ENCODE measurements at regions not wholly inside any gene's neighbourhood (a gene's known extent, or its start where the extent isn't known, plus 50 kb on each side); places are given as distances from the start of the nearest gene placed in this dataset.
A peak's percentile ranks its signal among the peaks of the same experiment; 100 is the strongest.

DNA sequence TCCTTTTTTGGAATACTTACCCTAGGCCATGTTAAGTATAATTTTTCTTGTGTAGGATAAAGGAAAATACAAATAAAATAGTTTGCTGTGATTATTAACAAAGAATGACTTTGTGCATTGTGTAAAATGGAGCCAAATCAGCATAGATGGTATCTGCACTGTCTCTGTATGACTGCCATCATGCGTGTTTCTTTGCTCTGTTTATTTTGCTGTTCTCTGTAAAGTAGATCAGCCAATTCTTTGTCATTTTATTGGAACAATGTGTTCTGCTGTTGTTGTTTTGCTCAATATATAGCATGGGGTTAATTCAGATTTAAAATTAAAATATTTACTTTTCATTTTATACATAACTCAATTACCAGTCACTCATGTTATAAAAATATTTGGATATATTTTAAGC, 181.3 kb upstream of the UBE2E3 start:
- Histone ChIP-seq H3K79me2 (ENCODE audit: control insufficient read depth, insufficient read depth, low read length) (no peaks in the 10 kb centered on the region), H2AK5ac (ENCODE audit: low read length) (no peak overlapping the region)

GRCh38 chr2:180790891-180791290, 189.5 kb upstream of the UBE2E3 start:
- Histone ChIP-seq H3K27me3 (ENCODE audit: insufficient read depth, low read length, poor library complexity) (no peaks in the 10 kb centered on the region), H3K4ac (ENCODE audit: low read depth, low read length) (no peak overlapping the region), H4K5ac (ENCODE audit: low read length) (no peak overlapping the region), H3K79me1 (ENCODE audit: low read length) (no peaks in the 10 kb centered on the region), H2BK15ac (replicated peaks; ENCODE audit: low read depth) (no peak overlapping the region), H3K9ac (ENCODE audit: low read length) (no peak overlapping the region), H2AK5ac (ENCODE audit: low read length) (no peak overlapping the region), H2BK120ac (ENCODE audit: low read depth, low read length) (no peak overlapping the region), H3K27ac (ENCODE audit: low read depth, low read length) (no peak overlapping the region), H3K18ac (ENCODE audit: low read length) (no peak overlapping the region), H3K79me2 (ENCODE audit: control insufficient read depth, insufficient read depth, low read length) (no peaks in the 10 kb centered on the region), H3K4me3 (ENCODE audit: low read length) (no peak overlapping the region), H4K8ac (ENCODE audit: low read depth, low read length) (no peak overlapping the region), H3K23ac (ENCODE audit: low read length) (no peak overlapping the region), H3K56ac (ENCODE audit: low read length) (no peak overlapping the region), H3K4me2 (ENCODE audit: low read length) (no peak overlapping the region), H2BK5ac (ENCODE audit: low read length) (no peak overlapping the region), H3K4me1 (ENCODE audit: control insufficient read depth, low read depth, low read length) (no peaks in the 10 kb centered on the region), H3K36me3 (ENCODE audit: control insufficient read depth, insufficient read depth, low read length) (no peaks in the 10 kb centered on the region)
- peak; percentile 57 for DNase-seq

More for the DNA sequence above, 181.3 kb upstream of the UBE2E3 start:
- Histone ChIP-seq H3K18ac (ENCODE audit: low read length) (no peak overlapping the region), H3K9ac (ENCODE audit: low read length) (no peak overlapping the region), H3K23ac (ENCODE audit: low read length) (no peak overlapping the region), H3K27ac (ENCODE audit: low read depth, low read length) (no peak overlapping the region), H3K4me3 (ENCODE audit: low read length) (no peak overlapping the region), H2BK5ac (ENCODE audit: low read length) (no peak overlapping the region), H2BK120ac (ENCODE audit: low read depth, low read length) (no peak overlapping the region), H4K8ac (ENCODE audit: low read depth, low read length) (no peak overlapping the region), H3K4ac (ENCODE audit: low read depth, low read length) (no peak overlapping the region), H3K56ac (ENCODE audit: low read length) (no peak overlapping the region), H3K4me1 (ENCODE audit: control insufficient read depth, low read depth, low read length) (no peaks in the 10 kb centered on the region), H4K5ac (ENCODE audit: low read length) (no peak overlapping the region), H3K79me1 (ENCODE audit: low read length) (no peaks in the 10 kb centered on the region), H3K4me2 (ENCODE audit: low read length) (no peak overlapping the region), H3K27me3 (ENCODE audit: insufficient read depth, low read length, poor library complexity) (no peaks in the 10 kb centered on the region), H3K36me3 (ENCODE audit: control insufficient read depth, insufficient read depth, low read length) (no peaks in the 10 kb centered on the region), H2BK15ac (replicated peaks; ENCODE audit: low read depth) (no peak overlapping the region)
- WGBS (ENCODE audit: extremely low coverage, insufficient coverage, low lambda C conversion rate): no CpG with 5 or more reads among the region's 1 CpG
- no peak for DNase-seq

DNA sequence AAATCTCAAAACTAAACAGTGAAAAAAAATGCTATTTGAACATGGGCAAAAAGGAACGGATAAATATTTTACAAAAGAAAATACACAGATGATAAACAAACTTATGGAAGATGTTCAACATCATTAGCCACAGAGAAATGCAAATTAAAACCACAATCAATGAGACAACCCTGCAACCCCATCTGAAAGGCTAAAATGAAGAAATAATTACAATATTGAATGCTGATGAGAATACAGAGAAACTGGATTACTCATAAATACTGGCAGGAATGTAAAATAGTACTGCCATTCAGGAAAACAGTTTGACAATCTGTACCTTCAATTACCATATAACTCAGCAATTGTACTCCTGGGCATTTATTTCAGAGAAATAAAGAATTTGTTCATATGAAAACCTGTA, 193.1 kb upstream of the UBE2E3 start:
- DNase-seq: no peak
- Histone ChIP-seq H3K9ac (ENCODE audit: low read length) (no peak overlapping the region), H3K18ac (ENCODE audit: low read length) (no peak overlapping the region), H3K56ac (ENCODE audit: low read length) (no peak overlapping the region), H3K4me3 (ENCODE audit: low read length) (no peak overlapping the region), H2BK15ac (replicated peaks; ENCODE audit: low read depth) (no peak overlapping the region), H3K4ac (ENCODE audit: low read depth, low read length) (no peak overlapping the region), H3K4me1 (ENCODE audit: control insufficient read depth, low read depth, low read length) (no peaks in the 10 kb centered on the region), H2BK120ac (ENCODE audit: low read depth, low read length) (no peak overlapping the region), H2BK5ac (ENCODE audit: low read length) (no peak overlapping the region), H3K4me2 (ENCODE audit: low read length) (no peak overlapping the region), H3K27ac (ENCODE audit: low read depth, low read length) (no peak overlapping the region), H4K5ac (ENCODE audit: low read length) (no peak overlapping the region), H2AK5ac (ENCODE audit: low read length) (no peak overlapping the region), H4K8ac (ENCODE audit: low read depth, low read length) (no peak overlapping the region), H3K79me2 (ENCODE audit: control insufficient read depth, insufficient read depth, low read length) (no peaks in the 10 kb centered on the region), H3K23ac (ENCODE audit: low read length) (no peak overlapping the region), H3K36me3 (ENCODE audit: control insufficient read depth, insufficient read depth, low read length) (no peaks in the 10 kb centered on the region), H3K27me3 (ENCODE audit: insufficient read depth, low read length, poor library complexity) (no peaks in the 10 kb centered on the region), H3K79me1 (ENCODE audit: low read length) (no peaks in the 10 kb centered on the region)
- WGBS (ENCODE audit: extremely low coverage, insufficient coverage, low lambda C conversion rate): no CpG with 5 or more reads among the region's 1 CpG

GRCh38 chr2:180781276-180781675, 199.1 kb upstream of the UBE2E3 start:
- H3K9ac ChIP-seq (ENCODE audit: low read length): no peak overlapping the region
- H2BK15ac ChIP-seq (replicated peaks; ENCODE audit: low read depth): no peak overlapping the region
- no peak overlapping the region for H3K18ac ChIP-seq (ENCODE audit: low read length)
- no peak overlapping the region for H4K8ac ChIP-seq (ENCODE audit: low read depth, low read length)
- no peak for DNase-seq
- H3K27me3 ChIP-seq (ENCODE audit: insufficient read depth, low read length, poor library complexity): no peaks in the 10 kb centered on the region
- H2BK5ac ChIP-seq (ENCODE audit: low read length): no peak overlapping the region
- H2BK120ac ChIP-seq (ENCODE audit: low read depth, low read length): no peak overlapping the region
- no peak overlapping the region for H3K23ac ChIP-seq (ENCODE audit: low read length)
- H4K5ac ChIP-seq (ENCODE audit: low read length): no peak overlapping the region
- H3K4ac ChIP-seq (ENCODE audit: low read depth, low read length): no peak overlapping the region
- no peak overlapping the region for H3K27ac ChIP-seq (ENCODE audit: low read depth, low read length)
- no peak overlapping the region for H2AK5ac ChIP-seq (ENCODE audit: low read length)
- no peak overlapping the region for H3K56ac ChIP-seq (ENCODE audit: low read length)
- H3K79me1 ChIP-seq (ENCODE audit: low read length): no peaks in the 10 kb centered on the region
- no peaks in the 10 kb centered on the region for H3K79me2 ChIP-seq (ENCODE audit: control insufficient read depth, insufficient read depth, low read length)
- no peaks in the 10 kb centered on the region for H3K36me3 ChIP-seq (ENCODE audit: control insufficient read depth, insufficient read depth, low read length)
- H3K4me3 ChIP-seq (ENCODE audit: low read length): no peak overlapping the region
- H3K4me2 ChIP-seq (ENCODE audit: low read length): no peak overlapping the region
- no CpG with 5 or more reads among the region's 2 CpGs for WGBS (ENCODE audit: extremely low coverage, insufficient coverage, low lambda C conversion rate)
- H3K4me1 ChIP-seq (ENCODE audit: control insufficient read depth, low read depth, low read length): no peaks in the 10 kb centered on the region

DNA sequence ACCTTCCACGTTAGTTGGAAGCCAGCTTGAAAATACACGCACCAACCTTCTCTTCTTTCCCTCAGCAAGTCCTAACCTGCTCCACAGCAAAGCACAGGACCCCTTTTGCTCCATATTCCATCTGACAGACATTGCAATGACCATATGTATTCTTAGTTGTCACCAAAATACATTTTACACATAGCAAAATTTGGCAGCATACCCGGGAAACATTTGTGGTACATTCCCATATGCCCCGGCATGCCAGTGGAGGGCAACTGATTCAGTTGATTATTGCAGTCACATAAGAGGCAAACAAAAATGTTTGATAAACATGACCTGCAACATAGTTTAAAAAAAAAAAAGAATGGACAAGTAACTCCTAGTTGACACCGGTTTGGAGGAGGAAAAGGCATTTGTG, 202.1 kb upstream of the UBE2E3 start:
- H3K4me3 ChIP-seq (ENCODE audit: low read length): no peak overlapping the region
- H3K18ac ChIP-seq (ENCODE audit: low read length): no peak overlapping the region
- no peaks in the 10 kb centered on the region for H3K36me3 ChIP-seq (ENCODE audit: control insufficient read depth, insufficient read depth, low read length)
- no peak for DNase-seq
- no peak overlapping the region for H4K8ac ChIP-seq (ENCODE audit: low read depth, low read length)
- no peak overlapping the region for H2BK5ac ChIP-seq (ENCODE audit: low read length)
- H3K56ac ChIP-seq (ENCODE audit: low read length): no peak overlapping the region
- H3K79me2 ChIP-seq (ENCODE audit: control insufficient read depth, insufficient read depth, low read length): no peaks in the 10 kb centered on the region
- H3K9ac ChIP-seq (ENCODE audit: low read length): no peak overlapping the region
- H3K4me2 ChIP-seq (ENCODE audit: low read length): no peak overlapping the region
- no peaks in the 10 kb centered on the region for H3K27me3 ChIP-seq (ENCODE audit: insufficient read depth, low read length, poor library complexity)
- H2BK120ac ChIP-seq (ENCODE audit: low read depth, low read length): no peak overlapping the region
- H3K27ac ChIP-seq (ENCODE audit: low read depth, low read length): no peak overlapping the region
- no peak overlapping the region for H3K23ac ChIP-seq (ENCODE audit: low read length)
- H3K79me1 ChIP-seq (ENCODE audit: low read length): no peaks in the 10 kb centered on the region
- H4K5ac ChIP-seq (ENCODE audit: low read length): no peak overlapping the region
- H3K4ac ChIP-seq (ENCODE audit: low read depth, low read length): no peak overlapping the region
- H2BK15ac ChIP-seq (replicated peaks; ENCODE audit: low read depth): no peak overlapping the region
- H2AK5ac ChIP-seq (ENCODE audit: low read length): no peak overlapping the region
- WGBS (ENCODE audit: extremely low coverage, insufficient coverage, low lambda C conversion rate): no CpG with 5 or more reads among the region's 5 CpGs
- no peaks in the 10 kb centered on the region for H3K4me1 ChIP-seq (ENCODE audit: control insufficient read depth, low read depth, low read length)

- no peaks in the 10 kb centered on the region for H3K4me1 ChIP-seq (ENCODE audit: control insufficient read depth, low read depth, low read length)
- no peak overlapping the region for H3K27ac ChIP-seq (ENCODE audit: low read depth, low read length)
- H4K5ac ChIP-seq (ENCODE audit: low read length): no peak overlapping the region
- H3K18ac ChIP-seq (ENCODE audit: low read length): no peak overlapping the region
- H2BK15ac ChIP-seq (replicated peaks; ENCODE audit: low read depth): no peak overlapping the region
- no peak overlapping the region for H2BK120ac ChIP-seq (ENCODE audit: low read depth, low read length)
- DNase-seq: no peak
- H3K79me1 ChIP-seq (ENCODE audit: low read length): no peaks in the 10 kb centered on the region
- no peak overlapping the region for H2AK5ac ChIP-seq (ENCODE audit: low read length)
- H3K36me3 ChIP-seq (ENCODE audit: control insufficient read depth, insufficient read depth, low read length): no peaks in the 10 kb centered on the region
- no peak overlapping the region for H3K56ac ChIP-seq (ENCODE audit: low read length)
- no peak overlapping the region for H2BK5ac ChIP-seq (ENCODE audit: low read length)
- H3K4me3 ChIP-seq (ENCODE audit: low read length): no peak overlapping the region
- no peak overlapping the region for H4K8ac ChIP-seq (ENCODE audit: low read depth, low read length)
- H3K9ac ChIP-seq (ENCODE audit: low read length): no peak overlapping the region
- H3K4ac ChIP-seq (ENCODE audit: low read depth, low read length): no peak overlapping the region
- no peak overlapping the region for H3K23ac ChIP-seq (ENCODE audit: low read length)
- H3K27me3 ChIP-seq (ENCODE audit: insufficient read depth, low read length, poor library complexity): no peaks in the 10 kb centered on the region
- no peaks in the 10 kb centered on the region for H3K79me2 ChIP-seq (ENCODE audit: control insufficient read depth, insufficient read depth, low read length)
- H3K4me2 ChIP-seq (ENCODE audit: low read length): no peak overlapping the region
These were observed 203.5 kb upstream of the UBE2E3 start for GRCh38 chr2:180776921-180777320.

All from mesendoderm (in vitro differentiated cells).